ENCODE measurements at regions not wholly inside any gene's neighbourhood (a gene's known extent, or its start where the extent isn't known, plus 50 kb on each side); places are given as distances from the start of the nearest gene placed in this dataset.

DNA sequence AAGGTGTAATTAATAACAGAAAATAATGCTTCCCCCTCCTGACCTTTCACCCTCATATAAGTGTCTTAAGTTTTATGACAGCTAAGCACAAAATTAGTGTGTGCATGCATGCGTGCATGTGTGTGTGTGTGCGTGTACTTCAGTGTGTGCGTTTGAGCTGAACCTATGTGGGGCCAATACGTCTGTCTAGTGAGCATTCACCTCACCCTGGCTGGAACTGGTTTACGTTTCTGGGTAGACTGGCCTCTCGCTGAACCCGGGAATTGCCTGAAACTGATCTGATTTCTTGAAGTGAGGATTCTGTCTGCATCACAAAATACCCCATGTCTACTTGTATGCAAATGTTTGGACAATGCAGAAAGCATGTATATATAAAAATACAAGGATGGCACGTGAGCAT lies 68.2 kb upstream of the TBX3 start:
- TF ChIP-seq POLR2A (IDR thresholded peaks at IDR 0.05): no peak
- no peak for TF ChIP-seq CTCF (IDR thresholded peaks at IDR 0.05)
